Colonic mucosa (tissue), 4 donors: ENCODE measurements at regions not wholly inside any gene's neighbourhood (a gene's known extent, or its start where the extent isn't known, plus 50 kb on each side); places are given as distances from the start of the nearest gene placed in this dataset.

Source experiments
- DNase-seq: peaks from one replicate; pipeline ENCODE4 v3.0.0-alpha.2; 2020
- H3K27ac ChIP-seq: fragments of 200-600 bp; one replicate; pipeline ENCODE4 v1.8.0; 2021
- H3K27me3 ChIP-seq: fragments of 200-600 bp; one replicate; pipeline ENCODE4 v1.8.0; 2021
- H3K36me3 ChIP-seq: fragments of 200-600 bp; one replicate; pipeline ENCODE4 v1.8.0; 2021
- H3K4me1 ChIP-seq: fragments of 200-600 bp; one replicate; pipeline ENCODE4 v1.8.0; 2021; ENCODE audit warnings: mild to moderate bottlenecking
- H3K4me3 ChIP-seq: fragments of 200-600 bp; one replicate; pipeline ENCODE4 v1.8.0; 2021
- H3K9ac ChIP-seq, 2 donors: one replicate each; pipeline ENCODE4 v1.7.0; 2013; ENCODE audit warnings: control low read depth in 2 of 2, low read depth in 2 of 2, low read length in 2 of 2
- H3K9me3 ChIP-seq: fragments of 200-600 bp; one replicate; pipeline ENCODE4 v1.8.0; 2021
- intact Hi-C: fragments of 100-400 bp; cut with DNase I; formaldehyde crosslinking; loops from one replicate; pipeline ENCODE4 v1.14.1; 2022
- TF ChIP-seq, protein P1 (sequence below): fragments of 200-600 bp; IDR thresholded peaks from one replicate; pipeline ENCODE4 v1.8.0; 2022; ENCODE audit warnings: antibody characterized with exemption, mild to moderate bottlenecking
- donor health status: healthy.
- donor health status: DM: no; HTN: no; CAD: no.
- donor health status: DM: no; HTN: no; CAD: no.

DNA sequence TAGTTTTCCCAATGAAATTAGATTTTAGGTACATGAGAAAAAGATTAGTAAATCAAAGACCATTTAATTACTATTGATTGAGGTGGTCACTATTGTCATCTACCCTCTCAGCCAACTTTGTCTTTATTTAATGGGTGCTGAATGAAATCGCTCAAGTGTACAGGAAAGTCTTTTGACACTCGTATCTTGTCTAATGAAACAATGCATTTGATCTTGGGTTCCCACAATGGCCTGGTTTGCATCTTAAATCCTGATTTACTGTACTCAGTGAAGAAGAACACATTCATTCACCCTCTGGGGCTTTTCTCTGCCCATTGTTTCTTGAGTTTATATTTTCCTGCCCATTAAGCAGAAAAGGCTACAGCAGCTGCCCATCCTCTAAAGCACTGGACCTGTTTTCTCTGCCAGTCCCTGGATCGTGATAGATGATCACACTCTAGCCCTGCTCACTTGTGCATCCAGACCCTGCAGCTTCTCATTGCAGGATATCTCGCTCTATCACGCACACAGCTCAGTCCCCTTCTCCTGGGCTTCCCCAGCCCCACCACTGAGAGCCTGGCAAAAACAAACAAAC lies 1369.3 kb downstream of the AACS start:
- Histone ChIP-seq H3K9me3 (no peaks in the 10 kb centered on the region), H3K27me3 (no peaks in the 10 kb centered on the region), H3K36me3 (no peaks in the 10 kb centered on the region), H3K4me3 (no peak overlapping the region), H3K9ac (no peak overlapping the region), H3K4me1 (no peaks in the 10 kb centered on the region), H3K27ac (no peak overlapping the region)
- intact Hi-C loops: no loop called here
- no peak for DNase-seq
- TF ChIP-seq, protein P1, sequence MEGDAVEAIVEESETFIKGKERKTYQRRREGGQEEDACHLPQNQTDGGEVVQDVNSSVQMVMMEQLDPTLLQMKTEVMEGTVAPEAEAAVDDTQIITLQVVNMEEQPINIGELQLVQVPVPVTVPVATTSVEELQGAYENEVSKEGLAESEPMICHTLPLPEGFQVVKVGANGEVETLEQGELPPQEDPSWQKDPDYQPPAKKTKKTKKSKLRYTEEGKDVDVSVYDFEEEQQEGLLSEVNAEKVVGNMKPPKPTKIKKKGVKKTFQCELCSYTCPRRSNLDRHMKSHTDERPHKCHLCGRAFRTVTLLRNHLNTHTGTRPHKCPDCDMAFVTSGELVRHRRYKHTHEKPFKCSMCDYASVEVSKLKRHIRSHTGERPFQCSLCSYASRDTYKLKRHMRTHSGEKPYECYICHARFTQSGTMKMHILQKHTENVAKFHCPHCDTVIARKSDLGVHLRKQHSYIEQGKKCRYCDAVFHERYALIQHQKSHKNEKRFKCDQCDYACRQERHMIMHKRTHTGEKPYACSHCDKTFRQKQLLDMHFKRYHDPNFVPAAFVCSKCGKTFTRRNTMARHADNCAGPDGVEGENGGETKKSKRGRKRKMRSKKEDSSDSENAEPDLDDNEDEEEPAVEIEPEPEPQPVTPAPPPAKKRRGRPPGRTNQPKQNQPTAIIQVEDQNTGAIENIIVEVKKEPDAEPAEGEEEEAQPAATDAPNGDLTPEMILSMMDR: no peak

DNA sequence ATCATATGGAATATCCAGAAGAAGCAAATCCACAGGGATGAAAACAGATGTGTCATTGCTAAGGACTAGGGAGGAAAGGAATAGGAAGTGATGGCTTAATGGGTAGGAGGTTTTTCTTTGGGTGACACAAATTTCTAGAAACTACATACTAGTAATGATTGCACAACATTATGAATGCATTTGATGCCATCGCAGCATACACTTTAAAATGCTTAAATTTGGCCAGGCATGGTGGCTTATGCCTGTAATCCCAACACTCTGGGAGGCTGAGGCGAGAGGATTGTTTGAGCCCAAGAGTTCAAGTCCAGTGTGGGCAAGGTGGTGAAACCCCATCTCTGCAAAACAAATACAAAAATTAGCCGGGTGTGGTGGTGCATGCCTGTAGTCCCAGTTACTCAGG lies 1370.8 kb downstream of the AACS start:
- Histone ChIP-seq H3K36me3 (no peaks in the 10 kb centered on the region), H3K9me3 (no peaks in the 10 kb centered on the region), H3K4me1 (no peaks in the 10 kb centered on the region), H3K27ac (no peak overlapping the region), H3K4me3 (no peak overlapping the region), H3K27me3 (no peaks in the 10 kb centered on the region), H3K9ac (no peak overlapping the region)
- TF ChIP-seq, protein P1: no peak
- DNase-seq: no peak
- intact Hi-C loops: no loop called here

DNA sequence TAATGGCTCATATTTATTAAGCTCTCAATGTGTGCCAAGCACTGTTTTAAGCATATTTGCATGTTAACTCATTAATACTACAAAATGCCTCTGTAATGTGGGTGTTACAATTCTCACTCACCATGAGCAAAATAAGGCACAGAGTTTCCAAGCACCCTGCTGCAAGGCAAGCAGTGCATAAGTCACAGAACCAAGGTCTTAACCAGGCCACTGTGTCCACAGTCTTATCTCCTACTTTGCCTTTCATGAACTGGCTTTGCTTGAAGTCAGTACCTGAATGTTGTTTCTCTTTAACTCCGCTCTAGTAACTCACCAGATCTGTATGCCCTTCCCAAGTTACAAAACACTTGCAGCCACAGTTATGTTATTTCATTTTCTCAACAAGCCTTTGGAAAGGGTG lies 1372.7 kb downstream of the AACS start:
- Histone ChIP-seq H3K27me3 (no peaks in the 10 kb centered on the region), H3K9me3 (no peaks in the 10 kb centered on the region), H3K9ac (no peak overlapping the region), H3K4me3 (no peak overlapping the region), H3K4me1 (no peaks in the 10 kb centered on the region), H3K36me3 (no peaks in the 10 kb centered on the region), H3K27ac (no peak overlapping the region)
- DNase-seq: no peak
- intact Hi-C loops: no loop called here
- TF ChIP-seq, protein P1: no peak

GRCh38 chr12:126443977-126444376 lies 1378.7 kb downstream of the AACS start:
- no peaks in the 10 kb centered on the region for H3K4me1 ChIP-seq
- no peak overlapping the region for H3K4me3 ChIP-seq
- no peaks in the 10 kb centered on the region for H3K36me3 ChIP-seq
- H3K9me3 ChIP-seq: no peaks in the 10 kb centered on the region
- H3K27me3 ChIP-seq: no peaks in the 10 kb centered on the region
- DNase-seq: no peak
- no peak overlapping the region for H3K9ac ChIP-seq
- intact Hi-C loops: no loop called here
- no peak overlapping the region for H3K27ac ChIP-seq
- TF ChIP-seq, protein P1: no peak

- H3K27ac ChIP-seq: no peak overlapping the region
- H3K4me3 ChIP-seq: no peak overlapping the region
- intact Hi-C loops: no loop called here
- no peaks in the 10 kb centered on the region for H3K9me3 ChIP-seq
- TF ChIP-seq, protein P1: no peak
- DNase-seq: no peak
- no peaks in the 10 kb centered on the region for H3K36me3 ChIP-seq
- no peak overlapping the region for H3K9ac ChIP-seq
- no peaks in the 10 kb centered on the region for H3K4me1 ChIP-seq
- no peaks in the 10 kb centered on the region for H3K27me3 ChIP-seq
Observed at GRCh38 chr12:126447346-126447745, 1382.1 kb downstream of the AACS start.
